Colonic mucosa (tissue), 4 donors: ENCODE measurements at regions not wholly inside any gene's neighbourhood (a gene's known extent, or its start where the extent isn't known, plus 50 kb on each side); places are given as distances from the start of the nearest gene placed in this dataset.

Experiments used
- DNase-seq: peaks from one replicate; pipeline ENCODE4 v3.0.0-alpha.2; 2020
- H3K27ac ChIP-seq: fragments of 200-600 bp; one replicate; pipeline ENCODE4 v1.8.0; 2021
- H3K27me3 ChIP-seq: fragments of 200-600 bp; one replicate; pipeline ENCODE4 v1.8.0; 2021
- H3K36me3 ChIP-seq: fragments of 200-600 bp; one replicate; pipeline ENCODE4 v1.8.0; 2021
- H3K4me1 ChIP-seq: fragments of 200-600 bp; one replicate; pipeline ENCODE4 v1.8.0; 2021; ENCODE audit warnings: mild to moderate bottlenecking
- H3K4me3 ChIP-seq: fragments of 200-600 bp; one replicate; pipeline ENCODE4 v1.8.0; 2021
- H3K9ac ChIP-seq, 2 donors: one replicate each; pipeline ENCODE4 v1.7.0; 2013; ENCODE audit warnings: control low read depth in 2 of 2, low read depth in 2 of 2, low read length in 2 of 2
- H3K9me3 ChIP-seq: fragments of 200-600 bp; one replicate; pipeline ENCODE4 v1.8.0; 2021
- intact Hi-C: fragments of 100-400 bp; cut with DNase I; formaldehyde crosslinking; loops from one replicate; pipeline ENCODE4 v1.14.1; 2022
- TF ChIP-seq, protein P1 (sequence below): fragments of 200-600 bp; IDR thresholded peaks from one replicate; pipeline ENCODE4 v1.8.0; 2022; ENCODE audit warnings: antibody characterized with exemption, mild to moderate bottlenecking
- donor health status: healthy.
- donor health status: DM: no; HTN: no; CAD: no.
- donor health status: DM: no; HTN: no; CAD: no.

DNA sequence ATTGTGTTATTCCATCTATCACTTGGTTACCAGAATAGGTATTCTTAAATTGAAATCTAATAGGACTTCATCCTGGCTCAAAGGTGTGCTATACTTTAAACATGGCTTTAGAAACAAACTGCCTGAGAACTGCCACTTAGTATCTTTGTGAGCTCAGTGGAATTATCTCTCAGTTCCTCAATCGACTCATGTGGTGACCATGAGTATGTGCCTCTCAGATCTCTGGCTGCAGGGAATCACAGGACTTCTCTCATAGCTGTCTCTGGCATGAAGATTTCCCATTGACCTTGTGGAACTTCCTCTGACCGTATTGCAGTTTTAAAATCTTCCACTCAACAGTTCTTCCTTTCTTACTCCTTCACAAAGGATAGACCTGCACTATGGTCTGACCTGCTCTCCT, 681.9 kb upstream of the BOD1L1 start:
- no peak for DNase-seq
- TF ChIP-seq, protein P1, sequence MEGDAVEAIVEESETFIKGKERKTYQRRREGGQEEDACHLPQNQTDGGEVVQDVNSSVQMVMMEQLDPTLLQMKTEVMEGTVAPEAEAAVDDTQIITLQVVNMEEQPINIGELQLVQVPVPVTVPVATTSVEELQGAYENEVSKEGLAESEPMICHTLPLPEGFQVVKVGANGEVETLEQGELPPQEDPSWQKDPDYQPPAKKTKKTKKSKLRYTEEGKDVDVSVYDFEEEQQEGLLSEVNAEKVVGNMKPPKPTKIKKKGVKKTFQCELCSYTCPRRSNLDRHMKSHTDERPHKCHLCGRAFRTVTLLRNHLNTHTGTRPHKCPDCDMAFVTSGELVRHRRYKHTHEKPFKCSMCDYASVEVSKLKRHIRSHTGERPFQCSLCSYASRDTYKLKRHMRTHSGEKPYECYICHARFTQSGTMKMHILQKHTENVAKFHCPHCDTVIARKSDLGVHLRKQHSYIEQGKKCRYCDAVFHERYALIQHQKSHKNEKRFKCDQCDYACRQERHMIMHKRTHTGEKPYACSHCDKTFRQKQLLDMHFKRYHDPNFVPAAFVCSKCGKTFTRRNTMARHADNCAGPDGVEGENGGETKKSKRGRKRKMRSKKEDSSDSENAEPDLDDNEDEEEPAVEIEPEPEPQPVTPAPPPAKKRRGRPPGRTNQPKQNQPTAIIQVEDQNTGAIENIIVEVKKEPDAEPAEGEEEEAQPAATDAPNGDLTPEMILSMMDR, result no peak
- intact Hi-C loops, result no loop called here
- Histone ChIP-seq H3K27ac (no peak overlapping the region), H3K4me3 (no peak overlapping the region), H3K36me3 (no peaks in the 10 kb centered on the region), H3K4me1 (no peaks in the 10 kb centered on the region), H3K27me3 (no peaks in the 10 kb centered on the region), H3K9me3 (no peaks in the 10 kb centered on the region), H3K9ac (no peak overlapping the region)

DNA sequence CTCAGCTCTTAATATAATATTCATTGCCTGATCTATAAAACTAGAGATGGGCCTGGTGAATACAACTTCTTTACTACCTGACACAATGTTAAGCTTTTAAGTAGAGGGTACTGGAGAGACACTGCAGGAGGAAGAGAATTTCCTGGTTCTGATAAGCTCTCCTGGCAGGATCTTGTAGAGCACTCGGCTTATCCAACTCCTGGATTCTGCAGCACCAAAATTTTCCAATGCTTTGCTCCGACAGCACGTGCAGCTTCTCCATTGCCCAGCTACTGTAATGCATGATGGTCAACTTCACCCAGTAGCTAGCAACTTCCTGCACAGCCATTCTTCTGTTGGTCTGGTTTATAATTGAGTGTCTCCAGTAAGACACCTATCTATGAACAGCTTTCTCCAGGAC, 686.2 kb upstream of the BOD1L1 start:
- H3K36me3 ChIP-seq, result no peaks in the 10 kb centered on the region

DNA sequence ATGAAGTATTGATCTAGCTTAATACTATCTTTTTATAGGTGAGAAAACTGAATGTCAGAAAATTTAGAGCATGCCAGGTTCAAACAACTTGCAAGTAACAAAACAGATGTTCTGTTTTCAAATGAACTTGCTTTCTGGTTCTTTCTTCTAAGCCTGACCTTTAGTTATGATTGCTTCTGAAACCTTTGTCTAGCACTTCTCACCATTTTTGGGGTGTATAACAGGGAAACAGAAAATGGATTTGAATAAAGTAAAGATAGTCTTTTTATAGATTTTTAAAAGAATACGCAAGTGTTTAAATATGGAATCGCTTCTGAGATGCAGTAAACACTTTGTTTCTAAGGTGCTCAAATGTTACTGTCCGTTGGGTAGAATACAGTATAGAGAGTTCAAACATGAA, 687.2 kb upstream of the CPEB2 start:
- Histone ChIP-seq H3K4me1 (no peaks in the 10 kb centered on the region), H3K27ac (no peak overlapping the region), H3K4me3 (no peak overlapping the region), H3K36me3 (no peaks in the 10 kb centered on the region), H3K27me3 (no peaks in the 10 kb centered on the region), H3K9me3 (no peaks in the 10 kb centered on the region), H3K9ac (no peak overlapping the region)
- intact Hi-C loops, result no loop called here
- no peak for DNase-seq
- TF ChIP-seq, protein P1, result no peak

More for the DNA sequence above, 686.2 kb upstream of the BOD1L1 start:
- intact Hi-C loops, result no loop called here
- H3K4me3 ChIP-seq, result no peak overlapping the region
- no peaks in the 10 kb centered on the region for H3K9me3 ChIP-seq
- no peak for DNase-seq
- H3K27me3 ChIP-seq, result no peaks in the 10 kb centered on the region
- TF ChIP-seq, protein P1, result no peak
- H3K27ac ChIP-seq, result no peak overlapping the region
- H3K4me1 ChIP-seq, result no peaks in the 10 kb centered on the region
- no peak overlapping the region for H3K9ac ChIP-seq

DNA sequence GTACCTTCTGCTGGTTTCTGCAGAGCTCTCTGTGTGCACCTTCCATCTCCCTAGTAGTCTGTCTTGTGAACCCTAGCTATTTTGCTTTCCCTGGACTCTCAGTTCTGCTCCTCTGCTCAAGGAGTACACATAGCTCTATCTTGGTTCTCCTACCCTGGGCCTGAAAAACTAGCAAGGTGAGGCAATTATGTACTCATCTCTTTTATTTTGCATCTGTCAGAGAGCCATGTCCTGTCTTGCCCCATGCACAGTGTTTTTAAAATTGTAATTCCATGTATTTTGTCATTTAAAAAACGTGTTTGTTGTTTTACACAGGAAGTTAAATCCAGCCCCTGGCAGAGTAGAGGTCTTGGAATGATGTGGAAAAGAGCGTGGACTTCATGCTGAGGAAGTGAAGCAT, 684.9 kb upstream of the CPEB2 start:
- TF ChIP-seq, protein P1, result no peak
- intact Hi-C loops, result no loop called here
- no peak for DNase-seq
- H3K36me3 ChIP-seq, result no peaks in the 10 kb centered on the region
- H3K9ac ChIP-seq, result no peak overlapping the region
- no peak overlapping the region for H3K27ac ChIP-seq
- no peaks in the 10 kb centered on the region for H3K9me3 ChIP-seq
- no peak overlapping the region for H3K4me3 ChIP-seq
- no peaks in the 10 kb centered on the region for H3K4me1 ChIP-seq
- no peaks in the 10 kb centered on the region for H3K27me3 ChIP-seq

DNA sequence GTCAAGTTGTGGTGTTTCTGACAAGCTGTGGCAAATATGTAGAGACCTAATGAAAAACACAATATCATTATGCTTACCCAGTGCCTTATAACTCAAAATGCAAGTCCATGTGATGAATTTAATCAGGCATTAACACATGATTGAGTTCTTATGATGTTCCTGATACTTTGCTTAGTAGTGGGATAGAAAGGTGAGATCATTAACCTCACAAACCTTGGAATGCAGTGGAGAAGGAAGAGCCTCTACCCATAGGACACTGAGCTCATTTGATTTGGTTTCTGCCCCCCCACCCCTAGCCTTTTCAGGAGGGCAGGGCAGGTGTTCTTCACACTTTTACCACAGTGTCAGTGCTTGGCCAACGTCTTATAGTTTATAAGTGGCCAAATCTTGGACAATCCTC, 683.6 kb upstream of the CPEB2 start:
- intact Hi-C loops, result no loop called here
- Histone ChIP-seq H3K4me3 (no peak overlapping the region), H3K27ac (no peak overlapping the region), H3K36me3 (no peaks in the 10 kb centered on the region), H3K4me1 (no peaks in the 10 kb centered on the region), H3K9ac (no peak overlapping the region), H3K9me3 (no peaks in the 10 kb centered on the region), H3K27me3 (no peaks in the 10 kb centered on the region)
- TF ChIP-seq, protein P1, result no peak
- DNase-seq, result no peak

DNA sequence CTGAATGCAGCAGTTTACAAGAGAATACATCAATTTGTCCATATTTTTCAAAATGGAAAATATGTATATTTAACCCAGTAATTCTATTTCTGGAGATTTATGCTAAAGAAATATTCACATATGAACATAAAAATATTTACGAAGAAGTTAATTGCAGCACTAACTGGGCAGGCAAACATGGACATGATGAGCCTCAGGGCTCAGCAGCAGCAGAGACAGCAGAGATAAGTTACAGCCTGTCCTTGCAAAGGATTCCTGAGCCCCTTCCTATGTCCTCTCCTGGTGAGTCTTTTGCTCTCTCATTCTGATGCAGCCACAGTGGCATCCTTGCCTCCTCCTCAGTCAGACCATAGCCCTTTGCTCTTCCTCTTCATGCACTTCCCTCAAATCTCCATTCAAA, 680.6 kb upstream of the CPEB2 start:
- TF ChIP-seq, protein P1, result no peak

More for the DNA sequence above, 680.6 kb upstream of the CPEB2 start:
- Histone ChIP-seq H3K36me3 (no peaks in the 10 kb centered on the region), H3K9ac (no peak overlapping the region), H3K9me3 (no peaks in the 10 kb centered on the region), H3K27me3 (no peaks in the 10 kb centered on the region), H3K4me1 (no peaks in the 10 kb centered on the region), H3K4me3 (no peak overlapping the region), H3K27ac (no peak overlapping the region)
- no peak for DNase-seq
- intact Hi-C loops, result no loop called here
